ENCODE measurements at regions not wholly inside any gene's neighbourhood (a gene's known extent, or its start where the extent isn't known, plus 50 kb on each side); places are given as distances from the start of the nearest gene placed in this dataset.

- Mint-ChIP-seq H3K27me3 (no peaks in the 10 kb centered on the region), H3K27ac (no peak overlapping the region), H3K4me1 (ENCODE audit: unreplicated experiment) (no peaks in the 10 kb centered on the region), H3K36me3 (no peaks in the 10 kb centered on the region), H3K9me3 (no peaks in the 10 kb centered on the region), H3K4me3 (no peak overlapping the region)
- TF ChIP-seq CTCF (conservative IDR thresholded peaks at IDR 0.05) = no peak
- no peak for DNase-seq (ENCODE audit: extremely low spot score, unreplicated experiment)
Observed at GRCh38 chr2:35708411-35708923, 647.1 kb upstream of the CRIM1 start.

GRCh38 chr2:35688309-35688708 lies 667.3 kb upstream of the CRIM1 start:
- Mint-ChIP-seq H3K4me3 (no peak overlapping the region), H3K27me3 (no peaks in the 10 kb centered on the region), H3K4me1 (ENCODE audit: unreplicated experiment) (no peaks in the 10 kb centered on the region), H3K27ac (no peak overlapping the region), H3K36me3 (no peaks in the 10 kb centered on the region), H3K9me3 (no peaks in the 10 kb centered on the region)
- no peak for DNase-seq (ENCODE audit: extremely low spot score, unreplicated experiment)
- no peak for TF ChIP-seq CTCF (conservative IDR thresholded peaks at IDR 0.05)

- H3K27me3 Mint-ChIP-seq = no peaks in the 10 kb centered on the region
- H3K9me3 Mint-ChIP-seq = no peaks in the 10 kb centered on the region
- DNase-seq (ENCODE audit: extremely low spot score, unreplicated experiment) = no peak
- H3K27ac Mint-ChIP-seq = no peak overlapping the region
- no peaks in the 10 kb centered on the region for H3K36me3 Mint-ChIP-seq
- H3K4me1 Mint-ChIP-seq (ENCODE audit: unreplicated experiment) = no peaks in the 10 kb centered on the region
- no peak for TF ChIP-seq CTCF (conservative IDR thresholded peaks at IDR 0.05)
- no peak overlapping the region for H3K4me3 Mint-ChIP-seq
Observed at GRCh38 chr2:35651688-35652323, 703.8 kb upstream of the CRIM1 start.

- no peaks in the 10 kb centered on the region for H3K27me3 Mint-ChIP-seq
- DNase-seq (ENCODE audit: extremely low spot score, unreplicated experiment) = no peak
- H3K9me3 Mint-ChIP-seq = no peaks in the 10 kb centered on the region
- H3K4me1 Mint-ChIP-seq (ENCODE audit: unreplicated experiment) = no peaks in the 10 kb centered on the region
- H3K36me3 Mint-ChIP-seq = no peaks in the 10 kb centered on the region
- H3K4me3 Mint-ChIP-seq = no peak overlapping the region
- no peak for TF ChIP-seq CTCF (conservative IDR thresholded peaks at IDR 0.05)
- no peak overlapping the region for H3K27ac Mint-ChIP-seq
Observed at GRCh38 chr2:35614640-35615039, 740.9 kb upstream of the CRIM1 start.

GRCh38 chr2:35606394-35606793 lies 749.2 kb upstream of the CRIM1 start:
- TF ChIP-seq CTCF (conservative IDR thresholded peaks at IDR 0.05) = no peak
- no peaks in the 10 kb centered on the region for H3K27me3 Mint-ChIP-seq
- H3K4me3 Mint-ChIP-seq = no peak overlapping the region
- H3K9me3 Mint-ChIP-seq = no peaks in the 10 kb centered on the region
- no peaks in the 10 kb centered on the region for H3K36me3 Mint-ChIP-seq
- H3K4me1 Mint-ChIP-seq (ENCODE audit: unreplicated experiment) = no peaks in the 10 kb centered on the region
- DNase-seq (ENCODE audit: extremely low spot score, unreplicated experiment) = no peak
- H3K27ac Mint-ChIP-seq = no peak overlapping the region
